GM11168 (cell line): ENCODE measurements at regions not wholly inside any gene's neighbourhood (a gene's known extent, or its start where the extent isn't known, plus 50 kb on each side); places are given as distances from the start of the nearest gene placed in this dataset.

Experiments
- in situ Hi-C: fragments of 300-500 bp; cut with MboI; formaldehyde crosslinking; loops from one replicate; pipeline ENCODE4 v1.12.0; 2022; ENCODE audit warnings: low sequenced_read_pairs; ENCODE audit not compliant: unreplicated experiment

DNA sequence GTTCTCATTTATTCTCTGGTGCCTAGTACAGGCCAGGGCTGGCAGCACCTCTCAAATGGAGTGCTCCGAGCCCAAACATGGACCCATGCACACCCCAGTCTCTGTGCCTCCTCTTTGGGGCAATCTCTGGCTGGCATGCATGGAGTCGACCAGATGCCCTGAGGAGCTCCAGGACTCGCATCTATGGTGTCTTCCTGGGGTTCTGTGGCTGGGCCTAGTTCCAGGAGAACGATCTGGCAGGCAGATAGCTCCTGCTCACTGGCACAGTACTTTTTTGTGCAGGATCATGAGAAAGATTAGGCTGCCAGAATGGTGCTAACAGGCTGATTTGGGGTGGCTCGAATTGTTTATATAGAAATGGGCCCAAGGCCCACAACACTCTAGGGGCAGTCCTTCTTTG lies 72.0 kb upstream of the PJA1 start:
- in situ Hi-C loops: no loop called here

DNA sequence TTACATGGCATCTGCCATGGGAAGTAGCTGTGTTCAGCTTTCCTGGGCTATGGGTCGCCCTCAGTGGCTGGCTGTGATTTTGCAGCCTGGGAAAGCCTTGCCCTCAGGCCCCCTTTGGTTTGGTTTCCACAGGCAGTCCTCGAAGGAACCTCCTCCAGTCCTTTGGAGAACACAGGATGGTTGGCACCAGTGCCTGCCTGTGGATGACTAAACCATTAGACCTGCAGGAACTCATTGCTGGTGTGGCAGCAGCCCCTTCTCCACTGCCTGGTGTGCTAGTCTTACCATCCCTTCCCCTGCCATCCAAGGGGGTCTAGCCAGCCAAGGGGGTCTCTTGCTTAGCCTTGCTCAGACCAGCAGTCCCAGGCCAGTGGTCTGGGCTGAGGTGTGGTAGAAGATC lies 71.4 kb upstream of the PJA1 start:
- in situ Hi-C loops: no loop called here

- in situ Hi-C loops: no loop called here
Measured at GRCh38 chrX:69234624-69235023, 69.4 kb upstream of the PJA1 start.

GRCh38 chrX:69232945-69233344 lies 67.7 kb upstream of the PJA1 start:
- in situ Hi-C loops: no loop called here

- in situ Hi-C loops: no loop called here
Measured at GRCh38 chrX:69231903-69232302, 66.7 kb upstream of the PJA1 start.

- in situ Hi-C loops: loop anchor here (10.0 kb wide), 1 partner anchor 405 kb away; the partner anchor contains the start of gene EFNB1
Measured at GRCh38 chrX:69229436-69229835, 64.2 kb upstream of the PJA1 start.

DNA sequence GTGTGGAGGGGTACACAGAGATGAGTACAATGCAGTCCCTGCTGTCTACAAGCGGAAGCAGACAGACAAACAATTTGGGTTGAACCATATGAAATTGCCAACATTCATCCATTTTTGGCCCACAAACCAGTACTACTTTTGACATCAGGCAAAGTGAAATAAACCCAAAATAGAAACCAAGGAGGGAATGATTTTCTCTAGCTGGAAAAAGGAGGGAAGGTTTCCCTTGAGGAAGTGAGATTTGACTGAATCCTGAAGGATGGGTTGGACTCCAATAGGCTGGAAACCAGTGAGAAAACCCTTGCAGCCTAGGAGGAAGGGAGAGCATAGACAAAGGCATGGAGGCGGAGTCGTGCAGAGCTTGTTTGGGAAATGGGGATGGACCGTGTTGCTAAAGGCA lies 63.5 kb upstream of the PJA1 start:
- in situ Hi-C loops: loop anchor here (10.0 kb wide), 1 partner anchor 404 kb away; the partner anchor contains the start of gene EFNB1

GRCh38 chrX:69226459-69227158 lies 61.4 kb upstream of the PJA1 start:
- in situ Hi-C loops: loop anchor here (10.0 kb wide), 1 partner anchor 402 kb away; the partner anchor contains the start of gene EFNB1

DNA sequence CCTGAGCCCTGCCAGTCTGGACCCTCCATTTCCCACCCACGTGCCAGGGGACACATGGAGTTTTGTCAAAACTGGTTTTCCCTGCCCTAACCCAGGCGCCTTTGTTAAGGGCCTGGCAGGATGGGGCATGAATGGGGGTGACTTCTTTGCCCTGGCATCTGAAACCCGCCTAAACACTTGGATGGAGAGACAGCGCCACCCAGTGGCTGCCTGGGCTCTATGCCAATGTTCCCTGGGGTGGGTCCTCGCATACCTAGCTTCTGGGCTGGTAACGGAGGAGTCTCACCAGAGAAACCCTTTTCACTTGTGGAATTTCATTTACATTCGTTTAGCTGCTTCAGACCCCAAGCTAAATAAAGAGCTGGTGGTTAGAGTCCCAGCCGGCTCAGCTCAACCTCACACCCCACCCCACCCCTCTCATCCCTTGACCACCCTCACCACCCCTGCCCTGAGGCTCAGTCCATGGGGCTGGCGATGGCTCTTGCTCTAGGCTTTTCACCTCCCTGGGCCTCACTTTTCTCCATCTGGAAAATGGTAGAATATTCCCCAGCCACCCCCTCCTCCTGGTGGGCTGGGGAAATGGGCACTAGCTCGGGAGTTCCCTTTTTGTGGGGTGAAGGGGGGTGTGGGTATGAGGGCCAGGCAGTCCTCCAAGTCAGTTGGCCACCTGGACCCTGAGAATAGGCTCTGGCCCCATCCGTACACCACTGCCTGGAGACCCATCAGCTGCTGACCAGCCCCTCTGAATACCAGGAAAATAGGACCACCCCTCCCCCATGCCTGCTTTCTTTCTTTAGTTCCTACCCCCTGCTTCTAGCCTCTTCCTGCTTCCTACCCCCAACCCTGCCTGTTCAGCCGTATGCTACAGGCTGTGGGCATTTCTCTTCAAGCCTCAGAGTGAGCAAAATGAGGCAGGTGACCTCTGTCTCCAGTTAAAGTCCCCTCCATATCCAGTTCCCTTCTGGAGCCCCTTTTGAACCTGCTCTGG lies 57.1 kb upstream of the PJA1 start:
- in situ Hi-C loops: loop anchor here (10.0 kb wide), 1 partner anchor 398 kb away; the partner anchor contains the start of gene EFNB1

- in situ Hi-C loops: loop anchor here (10.0 kb wide), 1 partner anchor 397 kb away; the partner anchor contains the start of gene EFNB1
Measured at GRCh38 chrX:69221239-69222102, 56.2 kb upstream of the PJA1 start.

- in situ Hi-C loops: no loop called here
Measured at GRCh38 chrX:69218407-69218997, 53.2 kb upstream of the PJA1 start.

GRCh38 chrX:69216911-69217310 lies 51.7 kb upstream of the PJA1 start:
- in situ Hi-C loops: no loop called here

DNA sequence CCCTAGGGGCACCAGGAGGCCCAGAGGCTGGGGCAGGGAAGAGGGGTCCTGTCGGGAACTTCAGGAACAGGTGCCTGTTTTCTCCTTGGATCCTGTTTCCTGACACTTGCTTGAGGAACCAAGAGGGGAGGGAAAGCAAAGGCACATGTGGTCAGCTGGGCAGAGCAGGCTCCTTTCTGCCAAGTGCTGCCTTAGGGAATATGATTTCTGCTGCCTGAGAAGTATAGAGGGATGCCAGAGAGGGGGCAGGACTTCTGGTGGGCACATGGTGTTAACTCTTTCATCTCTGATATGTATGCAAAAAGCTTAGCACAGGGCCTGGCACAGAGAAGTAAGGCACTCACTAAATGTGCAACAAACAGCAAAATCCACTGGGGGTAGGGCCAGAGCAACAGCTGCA lies 51.2 kb upstream of the PJA1 start:
- in situ Hi-C loops: no loop called here

DNA sequence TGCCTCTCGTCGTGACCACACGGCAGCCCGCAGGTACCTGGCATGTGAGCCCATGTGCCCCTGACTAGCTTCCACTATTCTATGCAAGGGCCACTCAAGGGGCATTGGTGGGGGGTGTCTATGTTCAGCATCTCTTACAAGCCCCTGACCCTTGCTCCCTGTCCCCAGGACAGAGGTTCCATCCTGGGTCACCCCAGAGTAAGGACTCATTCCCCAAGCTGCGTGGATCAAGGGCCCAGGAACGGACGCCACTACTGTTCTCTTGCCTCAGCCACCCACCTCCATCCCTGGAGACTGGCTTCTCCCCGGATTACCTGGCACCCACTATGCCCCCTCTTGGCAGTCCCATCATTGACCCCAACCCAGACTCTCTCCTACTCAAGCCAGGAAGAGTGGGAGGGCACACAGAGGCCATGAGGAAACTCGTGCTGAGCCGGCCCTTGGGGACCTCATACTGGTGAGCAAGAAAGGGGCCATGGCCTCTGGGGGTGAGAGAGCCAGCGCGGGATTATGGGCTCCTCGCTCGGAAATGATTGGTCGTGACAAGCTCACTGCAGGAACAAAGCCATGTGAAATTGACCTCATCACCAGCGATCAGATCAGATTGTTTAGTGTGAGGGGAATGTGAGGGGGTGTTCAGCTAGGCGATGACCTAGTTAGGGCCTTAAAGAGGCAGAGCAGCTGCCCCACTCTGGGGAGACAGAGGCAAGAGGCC lies 50.1 kb upstream of the PJA1 start:
- in situ Hi-C loops: no loop called here
